ENCODE measurements at regions not wholly inside any gene's neighbourhood (a gene's known extent, or its start where the extent isn't known, plus 50 kb on each side); places are given as distances from the start of the nearest gene placed in this dataset.

GRCh38 chr5:35316611-35317274 is 86.5 kb upstream of the PRLR start:
- no peaks in the 10 kb centered on the region for H3K36me3 ChIP-seq
- H3K9ac ChIP-seq: no peak overlapping the region
- H3K27me3 ChIP-seq: no peaks in the 10 kb centered on the region
- H3K4me1 ChIP-seq: peaks cover 13% of the 10 kb centered on the region; the same call in 1 of the 2 replicates
- no peak for TF ChIP-seq Cebpa-rat (IDR thresholded peaks at IDR 0.05)
- no peak overlapping the region for H3K27ac ChIP-seq
- H4K20me1 ChIP-seq: no peaks in the 10 kb centered on the region
- H3K4me2 ChIP-seq: no peak overlapping the region
- no peaks in the 10 kb centered on the region for H3K9me3 ChIP-seq
- H3K4me3 ChIP-seq: no peak overlapping the region

- Histone ChIP-seq H3K4me1 (no peaks in the 10 kb centered on the region), H3K36me3 (no peaks in the 10 kb centered on the region), H3K9ac (no peak overlapping the region), H3K9me3 (no peaks in the 10 kb centered on the region), H4K20me1 (no peaks in the 10 kb centered on the region), H3K4me2 (no peak overlapping the region), H3K27me3 (no peaks in the 10 kb centered on the region), H3K27ac (no peak overlapping the region), H3K4me3 (no peak overlapping the region)
- no peak for TF ChIP-seq Cebpa-rat (IDR thresholded peaks at IDR 0.05)
These were observed 83.0 kb upstream of the PRLR start for GRCh38 chr5:35313291-35313690.

GRCh38 chr5:35312267-35312666 is 82.0 kb upstream of the PRLR start:
- H3K27me3 ChIP-seq: no peaks in the 10 kb centered on the region
- no peaks in the 10 kb centered on the region for H4K20me1 ChIP-seq
- no peaks in the 10 kb centered on the region for H3K9me3 ChIP-seq
- H3K4me2 ChIP-seq: no peak overlapping the region
- no peak overlapping the region for H3K9ac ChIP-seq
- no peak for TF ChIP-seq Cebpa-rat (IDR thresholded peaks at IDR 0.05)
- no peaks in the 10 kb centered on the region for H3K36me3 ChIP-seq
- no peak overlapping the region for H3K4me3 ChIP-seq
- no peaks in the 10 kb centered on the region for H3K4me1 ChIP-seq
- no peak overlapping the region for H3K27ac ChIP-seq

DNA sequence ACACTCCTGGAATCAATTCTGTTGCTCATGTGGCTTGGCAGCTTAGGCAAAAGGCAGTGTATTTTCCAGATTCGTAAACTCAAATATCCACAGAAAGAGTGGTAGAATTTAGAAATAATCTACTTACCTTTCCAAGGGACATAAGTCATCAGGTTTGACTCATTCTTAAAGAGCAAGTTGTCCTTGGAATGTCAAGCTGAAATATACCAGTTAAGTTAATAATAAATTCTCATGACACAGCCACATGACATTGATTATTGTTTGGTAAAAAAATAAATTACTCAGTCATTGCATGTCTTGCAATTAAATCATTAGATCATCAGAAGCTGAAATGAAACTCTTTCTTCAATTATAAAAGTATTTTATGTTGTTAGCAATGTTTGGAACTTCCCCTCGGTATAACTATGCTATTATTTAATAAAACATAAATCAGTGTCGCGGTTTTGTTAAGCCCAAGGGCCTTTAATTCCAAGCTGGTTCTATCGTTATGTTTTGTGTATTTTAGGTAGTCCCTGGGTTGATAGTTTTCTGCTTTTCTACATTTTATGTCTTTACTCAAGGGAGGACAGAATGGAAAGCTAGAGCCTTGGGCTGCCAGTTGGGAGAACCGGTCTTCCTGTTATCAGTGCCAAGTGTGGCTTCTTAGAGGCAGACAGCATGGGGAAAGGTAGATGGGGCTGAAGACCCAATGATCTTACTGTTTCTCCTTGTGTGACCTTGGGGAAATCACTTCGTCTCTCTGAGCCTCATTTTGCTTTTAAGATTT is 79.3 kb upstream of the PRLR start:
- Histone ChIP-seq H3K4me3 (no peak overlapping the region), H3K9me3 (no peaks in the 10 kb centered on the region), H4K20me1 (no peaks in the 10 kb centered on the region), H3K27ac (no peak overlapping the region), H3K4me2 (no peak overlapping the region), H3K4me1 (no peaks in the 10 kb centered on the region), H3K36me3 (no peaks in the 10 kb centered on the region), H3K9ac (no peak overlapping the region), H3K27me3 (no peaks in the 10 kb centered on the region)
- no peak for TF ChIP-seq Cebpa-rat (IDR thresholded peaks at IDR 0.05)

DNA sequence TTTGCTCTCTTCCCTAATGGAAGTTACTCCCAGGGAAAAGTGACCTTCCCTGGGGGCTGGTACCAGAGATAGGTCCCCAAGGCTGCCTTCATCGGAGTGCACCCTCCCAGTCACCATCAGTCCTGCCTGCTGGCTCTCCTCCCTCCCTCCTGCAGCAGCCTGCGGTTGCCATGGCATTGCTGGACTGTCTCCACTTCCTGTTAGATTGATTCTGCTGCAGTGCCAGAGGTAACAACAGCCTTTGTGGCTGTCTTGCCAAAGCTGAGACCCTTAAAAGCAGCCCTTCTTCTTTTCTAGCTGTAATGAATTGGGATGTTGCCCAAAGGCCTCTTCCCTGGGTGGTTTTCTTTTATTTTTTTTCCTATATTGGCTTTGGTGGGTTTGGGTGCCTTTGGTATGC is 78.1 kb upstream of the PRLR start:
- Histone ChIP-seq H3K36me3 (no peaks in the 10 kb centered on the region), H4K20me1 (no peaks in the 10 kb centered on the region), H3K4me1 (no peaks in the 10 kb centered on the region), H3K27me3 (no peaks in the 10 kb centered on the region), H3K9me3 (no peaks in the 10 kb centered on the region), H3K4me2 (no peak overlapping the region), H3K9ac (no peak overlapping the region), H3K27ac (no peak overlapping the region), H3K4me3 (no peak overlapping the region)
- TF ChIP-seq Cebpa-rat (IDR thresholded peaks at IDR 0.05): no peak

GRCh38 chr5:35306716-35307365 is 76.6 kb upstream of the PRLR start:
- Histone ChIP-seq H4K20me1 (no peaks in the 10 kb centered on the region), H3K36me3 (no peaks in the 10 kb centered on the region), H3K4me1 (no peaks in the 10 kb centered on the region), H3K27ac (no peak overlapping the region), H3K4me3 (no peak overlapping the region), H3K4me2 (no peak overlapping the region), H3K9ac (no peak overlapping the region), H3K27me3 (no peaks in the 10 kb centered on the region), H3K9me3 (no peaks in the 10 kb centered on the region)
- no peak for TF ChIP-seq Cebpa-rat (IDR thresholded peaks at IDR 0.05)

DNA sequence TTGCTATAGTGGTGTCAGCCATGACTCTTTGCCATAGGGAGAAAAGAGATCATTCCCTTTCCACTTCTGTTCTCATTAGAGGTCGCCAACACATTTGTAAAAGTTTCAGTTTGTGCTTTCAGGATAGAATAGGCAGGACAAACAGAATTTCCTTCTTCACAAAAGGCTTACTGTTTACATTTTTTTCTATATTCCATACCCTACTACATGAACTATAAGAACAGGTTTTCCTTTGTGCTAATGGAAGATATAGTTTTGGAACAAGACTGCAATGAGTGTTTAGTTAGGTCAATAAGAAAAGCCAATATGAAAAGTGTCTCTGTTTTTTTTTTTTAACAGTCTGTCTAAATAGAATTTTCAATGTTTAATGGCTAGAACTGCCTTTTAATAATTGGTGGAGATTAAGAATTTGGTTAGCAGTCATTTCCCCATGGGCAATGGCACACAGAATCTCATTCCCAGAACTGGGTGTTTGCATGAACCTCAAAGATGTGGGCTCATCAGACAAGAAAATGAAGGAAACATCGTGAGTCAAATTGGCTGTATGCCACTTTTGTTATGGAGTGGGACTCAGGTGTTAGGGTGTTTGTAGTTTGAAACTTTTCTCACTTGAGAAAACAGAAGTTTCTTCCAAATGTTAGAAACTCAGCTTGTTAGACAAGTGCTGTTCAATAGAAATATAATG is 75.2 kb upstream of the PRLR start:
- H3K27ac ChIP-seq: no peak overlapping the region
- no peaks in the 10 kb centered on the region for H3K9me3 ChIP-seq
- no peaks in the 10 kb centered on the region for H3K4me1 ChIP-seq
- no peaks in the 10 kb centered on the region for H4K20me1 ChIP-seq
- no peak overlapping the region for H3K4me2 ChIP-seq
- no peak overlapping the region for H3K4me3 ChIP-seq
- no peaks in the 10 kb centered on the region for H3K27me3 ChIP-seq
- no peaks in the 10 kb centered on the region for H3K36me3 ChIP-seq
- H3K9ac ChIP-seq: no peak overlapping the region
- no peak for TF ChIP-seq Cebpa-rat (IDR thresholded peaks at IDR 0.05)

DNA sequence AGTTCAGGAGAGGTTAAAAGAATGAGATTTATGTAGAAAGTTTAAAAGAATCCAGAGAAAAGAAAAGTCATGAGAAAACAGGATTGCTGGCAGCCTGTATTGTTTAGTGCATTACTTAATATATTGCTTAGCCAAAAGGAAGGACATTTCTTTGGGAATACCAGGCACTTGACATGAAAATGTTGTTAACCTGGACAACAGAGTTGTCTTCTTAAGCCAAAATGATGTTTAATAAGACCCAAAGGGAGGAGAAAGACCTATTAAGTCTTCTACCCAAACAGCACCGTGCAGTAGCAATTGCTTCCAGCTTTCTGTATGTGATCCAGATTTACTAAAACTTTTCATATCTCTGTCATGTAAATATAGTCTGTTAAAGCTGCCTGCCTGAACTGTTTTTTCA is 74.0 kb upstream of the PRLR start:
- Histone ChIP-seq H3K27ac (no peak overlapping the region), H4K20me1 (no peaks in the 10 kb centered on the region), H3K4me1 (no peaks in the 10 kb centered on the region), H3K9me3 (no peaks in the 10 kb centered on the region), H3K4me3 (no peak overlapping the region), H3K27me3 (no peaks in the 10 kb centered on the region), H3K9ac (no peak overlapping the region), H3K36me3 (no peaks in the 10 kb centered on the region), H3K4me2 (no peak overlapping the region)
- TF ChIP-seq Cebpa-rat (IDR thresholded peaks at IDR 0.05): no peak

DNA sequence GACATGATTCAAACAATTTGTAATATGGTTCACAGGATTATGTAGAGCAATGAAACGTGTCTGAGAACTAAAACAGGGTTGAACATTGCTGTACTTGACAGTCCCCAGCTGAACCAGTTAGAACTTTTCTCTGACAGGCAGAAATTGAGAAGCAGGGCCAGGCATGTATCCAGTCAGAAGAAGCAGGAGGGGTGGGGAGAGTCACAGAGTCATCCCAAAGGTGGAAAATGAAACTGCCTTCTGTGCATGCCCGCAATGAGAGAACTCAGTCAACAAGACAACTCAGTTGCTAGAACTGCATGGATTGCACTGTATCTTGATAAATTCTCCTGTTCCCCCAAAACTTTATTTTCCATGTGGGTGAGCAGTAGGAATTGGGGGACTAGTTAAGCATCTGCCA is 72.9 kb upstream of the PRLR start:
- H4K20me1 ChIP-seq: no peaks in the 10 kb centered on the region
- H3K4me2 ChIP-seq: no peak overlapping the region
- no peak for TF ChIP-seq Cebpa-rat (IDR thresholded peaks at IDR 0.05)
- H3K27me3 ChIP-seq: no peaks in the 10 kb centered on the region
- no peaks in the 10 kb centered on the region for H3K4me1 ChIP-seq
- H3K9me3 ChIP-seq: no peaks in the 10 kb centered on the region
- no peaks in the 10 kb centered on the region for H3K36me3 ChIP-seq
- H3K4me3 ChIP-seq: no peak overlapping the region
- H3K9ac ChIP-seq: no peak overlapping the region
- H3K27ac ChIP-seq: no peak overlapping the region

DNA sequence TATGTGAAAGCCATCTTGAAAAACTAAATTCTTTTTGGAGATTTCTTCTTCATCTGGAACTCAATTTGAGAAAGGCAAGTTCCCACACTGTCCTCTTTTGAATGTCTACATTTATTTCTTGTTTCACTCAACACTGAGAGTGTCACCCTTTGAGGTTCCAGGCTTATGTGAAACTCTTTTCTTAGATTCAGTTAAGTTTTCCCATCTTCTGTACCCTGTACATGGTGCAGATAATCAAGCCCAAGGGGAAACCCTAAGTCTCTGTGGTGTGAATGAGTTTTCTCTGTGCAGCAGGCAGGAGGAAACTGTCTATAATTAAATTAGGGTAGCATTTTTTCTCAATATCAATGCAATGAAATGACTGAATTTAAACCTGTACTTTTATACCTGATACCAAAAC is 72.3 kb upstream of the PRLR start:
- Histone ChIP-seq H3K4me1 (no peaks in the 10 kb centered on the region), H3K4me2 (no peak overlapping the region), H3K36me3 (no peaks in the 10 kb centered on the region), H4K20me1 (no peaks in the 10 kb centered on the region), H3K27ac (no peak overlapping the region), H3K9ac (no peak overlapping the region), H3K27me3 (no peaks in the 10 kb centered on the region), H3K9me3 (no peaks in the 10 kb centered on the region), H3K4me3 (no peak overlapping the region)
- no peak for TF ChIP-seq Cebpa-rat (IDR thresholded peaks at IDR 0.05)

Data from BLaER1 (cell line).